MM.1S (cell line): ENCODE measurements at regions not wholly inside any gene's neighbourhood (a gene's known extent, or its start where the extent isn't known, plus 50 kb on each side); places are given as distances from the start of the nearest gene placed in this dataset.

Experiments
- DNase-seq: peaks from one replicate; pipeline ENCODE4 v3.0.0-alpha.2; 2015
- H2AFZ ChIP-seq: fragments of 300-600 bp; sonication (generic); 2 replicates; pipeline ENCODE4 v1.6.0; 2016; ENCODE audit warnings: antibody characterized with exemption, low read length
- H3F3A ChIP-seq: fragments of 300-600 bp; sonication (generic); 2 replicates; pipeline ENCODE4 v1.6.1; 2016; ENCODE audit warnings: mild to moderate bottlenecking, antibody characterized with exemption, low read length, moderate library complexity, mixed read lengths; ENCODE audit not compliant: insufficient read depth
- H3K27ac ChIP-seq: fragments of 300-600 bp; sonication (generic); 2 replicates; pipeline ENCODE4 v1.5.1; 2016; ENCODE audit warnings: mild to moderate bottlenecking, low read length
- H3K27me3 ChIP-seq: fragments of 300-600 bp; sonication (generic); replicated peaks from 2 replicates; pipeline ENCODE4 v1.6.0; 2016; ENCODE audit warnings: low read length; ENCODE audit not compliant: insufficient read depth
- H3K36me3 ChIP-seq: fragments of 300-600 bp; sonication (generic); replicated peaks from 2 replicates; pipeline ENCODE4 v1.6.1; 2016; ENCODE audit warnings: mild to moderate bottlenecking, low read length, mixed read lengths; ENCODE audit not compliant: insufficient read depth
- H3K4me1 ChIP-seq: fragments of 300-600 bp; sonication (generic); 2 replicates; pipeline ENCODE4 v1.6.1; 2016; ENCODE audit warnings: low read length, mixed read lengths
- H3K4me2 ChIP-seq: fragments of 300-600 bp; sonication (generic); 2 replicates; pipeline ENCODE4 v1.6.0; 2016; ENCODE audit warnings: low read depth, low read length
- H3K4me3 ChIP-seq: fragments of 300-600 bp; sonication (generic); 2 replicates; pipeline ENCODE4 v1.5.1; 2016; ENCODE audit warnings: low read length, mixed read lengths
- H3K79me2 ChIP-seq: fragments of 300-600 bp; sonication (generic); 2 replicates; pipeline ENCODE4 v1.6.1; 2016; ENCODE audit warnings: mixed run types, low read length, mixed read lengths
- H3K9ac ChIP-seq: fragments of 300-600 bp; sonication (generic); 2 replicates; pipeline ENCODE4 v1.6.1; 2016; ENCODE audit warnings: low read length, mixed read lengths
- H3K9me2 ChIP-seq: fragments of 300-600 bp; sonication (generic); replicated peaks from 2 replicates; pipeline ENCODE4 v1.6.1; 2016; ENCODE audit warnings: mild to moderate bottlenecking, low read length, mixed read lengths; ENCODE audit not compliant: insufficient read depth
- H3K9me3 ChIP-seq: fragments of 300-600 bp; sonication (generic); replicated peaks from 2 replicates; pipeline ENCODE4 v1.6.1; 2016; ENCODE audit warnings: mild to moderate bottlenecking, low read length, mixed read lengths; ENCODE audit not compliant: insufficient read depth
- H4K20me1 ChIP-seq: fragments of 300-600 bp; sonication (generic); 2 replicates; pipeline ENCODE4 v1.6.1; 2016; ENCODE audit warnings: mild to moderate bottlenecking, low read length, moderate library complexity, mixed read lengths; ENCODE audit not compliant: insufficient read depth
- CTCF ChIP-seq: fragments of 300-600 bp; sonication (generic); IDR thresholded peaks from 2 replicates; pipeline ENCODE4 v1.5.1; 2016; ENCODE audit warnings: antibody characterized with exemption, low read length, mixed read lengths
- EZH2 ChIP-seq: fragments of 300-600 bp; sonication (generic); optimal IDR thresholded peaks from 2 replicates; pipeline ENCODE3; 2017; ENCODE audit warnings: low read depth, mild to moderate bottlenecking, antibody characterized with exemption, low read length, mixed read lengths
- EZH2phosphoT487 ChIP-seq: fragments of 300-600 bp; sonication (generic); IDR thresholded peaks from 2 replicates; pipeline ENCODE4 v1.6.1; 2018; ENCODE audit warnings: antibody characterized with exemption, low read length

- H3K9me2 ChIP-seq = no peaks in the 10 kb centered on the region
- no peak overlapping the region for H3K4me2 ChIP-seq
- no peak for TF ChIP-seq CTCF
- TF ChIP-seq EZH2phosphoT487 = no peak
- TF ChIP-seq EZH2 = no peak
- H4K20me1 ChIP-seq = no peaks in the 10 kb centered on the region
- no peaks in the 10 kb centered on the region for H3K36me3 ChIP-seq
- H3K9me3 ChIP-seq = no peaks in the 10 kb centered on the region
- H3K4me3 ChIP-seq = no peak overlapping the region
- no peak overlapping the region for H3K27ac ChIP-seq
- peaks cover 6% of the 10 kb centered on the region; the same call in 1 of the 2 replicates for H3K4me1 ChIP-seq
- H3K9ac ChIP-seq = no peak overlapping the region
- no peaks in the 10 kb centered on the region for H3K27me3 ChIP-seq
- no peaks in the 10 kb centered on the region for H3F3A ChIP-seq
- no peak for DNase-seq
- no peak overlapping the region for H2AFZ ChIP-seq
- no peaks in the 10 kb centered on the region for H3K79me2 ChIP-seq
These were observed 442.6 kb downstream of the MAT2B start for GRCh38 chr5:163947848-163948666.

GRCh38 chr5:163950248-163950647 is 444.8 kb downstream of the MAT2B start:
- Histone ChIP-seq H3K36me3 (no peaks in the 10 kb centered on the region), H3K9me2 (no peaks in the 10 kb centered on the region), H3K27ac (no peak overlapping the region), H3K9ac (no peak overlapping the region), H3K9me3 (no peaks in the 10 kb centered on the region), H3K4me3 (no peak overlapping the region), H3K4me1 (no peaks in the 10 kb centered on the region), H3K4me2 (no peak overlapping the region), H3K79me2 (no peaks in the 10 kb centered on the region), H3F3A (no peaks in the 10 kb centered on the region), H2AFZ (no peak overlapping the region), H4K20me1 (no peaks in the 10 kb centered on the region), H3K27me3 (no peaks in the 10 kb centered on the region)
- DNase-seq = no peak
- TF ChIP-seq EZH2 (no peak), EZH2phosphoT487 (no peak), CTCF (no peak)

GRCh38 chr5:163951069-163951468 is 445.6 kb downstream of the MAT2B start:
- no peak overlapping the region for H3K27ac ChIP-seq
- no peaks in the 10 kb centered on the region for H3K79me2 ChIP-seq
- H3K9ac ChIP-seq = no peak overlapping the region
- H3K36me3 ChIP-seq = no peaks in the 10 kb centered on the region
- H3F3A ChIP-seq = no peaks in the 10 kb centered on the region
- no peaks in the 10 kb centered on the region for H3K27me3 ChIP-seq
- H3K4me3 ChIP-seq = no peak overlapping the region
- no peaks in the 10 kb centered on the region for H3K9me2 ChIP-seq
- no peak for DNase-seq
- no peaks in the 10 kb centered on the region for H3K4me1 ChIP-seq
- no peaks in the 10 kb centered on the region for H4K20me1 ChIP-seq
- no peaks in the 10 kb centered on the region for H3K9me3 ChIP-seq
- TF ChIP-seq EZH2phosphoT487 (no peak), CTCF (no peak), EZH2 (no peak)
- H2AFZ ChIP-seq = no peak overlapping the region
- no peak overlapping the region for H3K4me2 ChIP-seq
